B cell (primary cell): ENCODE measurements at regions not wholly inside any gene's neighbourhood (a gene's known extent, or its start where the extent isn't known, plus 50 kb on each side); places are given as distances from the start of the nearest gene placed in this dataset.

ENCODE experiments used
- ATAC-seq: fragments of 200-7000 bp; cut with Tn5 transposase; one replicate; pipeline ENCODE4 v1.10.0; 2021; ENCODE audit warnings: low read depth, mild to moderate bottlenecking, moderate number of reproducible peaks, moderate library complexity
- CTCF ChIA-PET: fragments of 350-600 bp; sonication (Branson Sonifier 250); formaldehyde crosslinking; loops from one replicate; lab custom pipeline; 2021; ENCODE audit warnings: antibody characterized with exemption, inconsistent platforms; lab: Charles Lee
- POLR2A ChIA-PET: fragments of 350-600 bp; sonication (Branson Sonifier 250); formaldehyde crosslinking; loops from one replicate; lab custom pipeline; 2021; ENCODE audit warnings: antibody characterized with exemption; lab: Charles Lee
- DNase-seq: peaks from one replicate; pipeline ENCODE4 v3.0.0; 2013
- H2AFZ ChIP-seq: 2 replicates; pipeline ENCODE4 v1.6.1; 2012; ENCODE audit warnings: mild to moderate bottlenecking, low read depth, low read length; ENCODE audit not compliant: insufficient read depth, poor library complexity, severe bottlenecking
- H3K27ac ChIP-seq, 2 donors: 1 replicate in 1 of 2; 2 replicates in 1 of 2; pipeline ENCODE4 v1.5.1; 2012 to 2013; ENCODE audit warnings: low read length in 2 of 2, mild to moderate bottlenecking in 2 of 2, moderate library complexity in 1 of 2
- H3K27me3 ChIP-seq, 4 experiments: fragments of 200-600 bp in 1 of 4; sonication (generic) in 1 of 4; replicated peaks in 1 of 4; 1 replicate in 2 of 4; 2 replicates in 2 of 4; pipeline versions ENCODE4 v1.6.1 to v1.7.0; 2013 to 2016; ENCODE audit warnings: low read length in 3 of 4, mild to moderate bottlenecking in 2 of 4, mixed read lengths in 1 of 4, moderate library complexity in 1 of 4; ENCODE audit not compliant: insufficient read depth in 4 of 4, control insufficient read depth in 3 of 4; ENCODE audit errors: control extremely low read depth in 1 of 4
- H3K36me3 ChIP-seq, 2 experiments: replicated peaks in 1 of 2; 1 replicate in 1 of 2; 2 replicates in 1 of 2; pipeline versions ENCODE4 v1.6.1 to v1.7.1; 2013; ENCODE audit warnings: low read length in 1 of 2; ENCODE audit not compliant: insufficient read depth in 2 of 2, control insufficient read depth in 1 of 2; ENCODE audit errors: control extremely low read depth in 1 of 2, extremely low read depth in 1 of 2
- H3K4me1 ChIP-seq, 2 donors: fragments of 200-600 bp in 1 of 2; sonication (generic) in 1 of 2; 1 replicate in 1 of 2; 2 replicates in 1 of 2; pipeline versions ENCODE4 v1.5.1 to v1.6.1; 2013 to 2017; ENCODE audit warnings: low read length in 2 of 2; ENCODE audit not compliant: control insufficient read depth in 2 of 2, insufficient read depth in 2 of 2
- H3K4me2 ChIP-seq: replicated peaks from 2 replicates; pipeline ENCODE3; 2012; ENCODE audit warnings: mild to moderate bottlenecking, low read depth, low read length; ENCODE audit not compliant: poor library complexity, severe bottlenecking
- H3K4me3 ChIP-seq, 5 experiments: fragments of 200-600 bp in 1 of 5; sonication (generic) in 1 of 5; 1 replicate in 3 of 5; 2 replicates in 2 of 5; pipeline versions ENCODE4 v1.5.1 to v1.7.0; 2011 to 2016; ENCODE audit warnings: low read length in 4 of 5, mild to moderate bottlenecking in 4 of 5, low read depth in 2 of 5, control low read depth in 1 of 5, moderate library complexity in 1 of 5; ENCODE audit not compliant: insufficient read depth in 1 of 5; ENCODE audit errors: control extremely low read depth in 1 of 5, extremely low read depth in 1 of 5
- H3K79me2 ChIP-seq: fragments of 200-600 bp; sonication (generic); one replicate; pipeline ENCODE4 v1.6.0; 2016; ENCODE audit warnings: low read length; ENCODE audit not compliant: control insufficient read depth, insufficient read depth
- H3K9ac ChIP-seq: fragments of 200-600 bp; sonication (generic); 2 replicates; pipeline ENCODE4 v1.6.1; 2017; ENCODE audit warnings: mild to moderate bottlenecking, low read length, moderate library complexity
- H3K9me3 ChIP-seq, 3 donors: one replicate each; pipeline versions ENCODE4 v1.6.1 to v1.7.1; 2013; ENCODE audit warnings: low read length in 2 of 3; ENCODE audit not compliant: control insufficient read depth in 2 of 3, insufficient read depth in 1 of 3; ENCODE audit errors: control extremely low read depth in 1 of 3
- H4K20me1 ChIP-seq: 2 replicates; pipeline ENCODE4 v1.6.0; 2012; ENCODE audit warnings: mild to moderate bottlenecking, low read length; ENCODE audit not compliant: insufficient read depth, control insufficient read depth, poor library complexity, severe bottlenecking
- H3K27ac Mint-ChIP-seq: one replicate; pipeline ENCODE4 v1.8.0; 2021; ENCODE audit warnings: mixed read lengths
- H3K27me3 Mint-ChIP-seq: one replicate; pipeline ENCODE4 v1.8.0; 2021; ENCODE audit warnings: mixed read lengths
- H3K4me1 Mint-ChIP-seq: one replicate; pipeline ENCODE4 v1.8.0; 2021; ENCODE audit warnings: mixed read lengths
- H3K4me3 Mint-ChIP-seq: one replicate; pipeline ENCODE4 v1.8.0; 2021; ENCODE audit warnings: mixed read lengths
- H3K9me3 Mint-ChIP-seq: one replicate; pipeline ENCODE4 v1.8.0; 2022; ENCODE audit warnings: mixed read lengths; ENCODE audit not compliant: insufficient read depth
- EZH2 ChIP-seq: IDR thresholded peaks from 2 replicates; pipeline ENCODE4 v1.6.1; 2012; ENCODE audit warnings: borderline replicate concordance, low read depth, mild to moderate bottlenecking, moderate library complexity, low read length; ENCODE audit not compliant: insufficient read depth, poor library complexity, severe bottlenecking
- WGBS: methylation state at CpG from one replicate; pipeline ENCODE4 v1.1.5; 2013; ENCODE audit warnings: missing lambda C conversion rate; ENCODE audit not compliant: insufficient coverage; 5-methylcytosine and 5-hydroxymethylcytosine counted together
- intact Hi-C: fragments of 100-400 bp; cut with micrococcal nuclease; formaldehyde crosslinking; loops from one replicate; pipeline ENCODE4 v1.10.0; 2022
- TF ChIP-seq, protein P1 (sequence below): fragments of 200-600 bp; IDR thresholded peaks from one replicate; pipeline ENCODE4 v1.8.0; 2022; ENCODE audit warnings: antibody characterized with exemption, mild to moderate bottlenecking

DNA sequence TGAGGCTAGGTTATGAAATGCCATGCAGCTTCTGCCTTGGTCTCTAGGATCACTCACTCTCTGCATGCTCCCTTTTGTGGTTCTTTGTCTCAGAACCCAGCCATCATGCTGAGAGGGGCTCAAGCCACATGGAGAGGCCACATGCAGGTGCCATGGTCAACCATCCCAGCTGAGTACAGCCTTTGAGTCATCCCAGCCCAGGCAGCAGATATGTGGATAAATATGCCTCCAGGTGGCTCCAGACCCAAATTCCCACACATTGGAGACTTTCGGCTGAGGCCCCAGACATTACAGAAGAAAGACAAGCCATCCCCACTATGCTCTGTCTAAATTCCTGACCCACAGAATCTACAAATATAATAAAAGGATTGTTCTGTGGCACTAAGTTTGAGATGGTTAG, 102.0 kb downstream of the LHX9 start:
- H3K4me3 ChIP-seq, result no peak overlapping the region

DNA sequence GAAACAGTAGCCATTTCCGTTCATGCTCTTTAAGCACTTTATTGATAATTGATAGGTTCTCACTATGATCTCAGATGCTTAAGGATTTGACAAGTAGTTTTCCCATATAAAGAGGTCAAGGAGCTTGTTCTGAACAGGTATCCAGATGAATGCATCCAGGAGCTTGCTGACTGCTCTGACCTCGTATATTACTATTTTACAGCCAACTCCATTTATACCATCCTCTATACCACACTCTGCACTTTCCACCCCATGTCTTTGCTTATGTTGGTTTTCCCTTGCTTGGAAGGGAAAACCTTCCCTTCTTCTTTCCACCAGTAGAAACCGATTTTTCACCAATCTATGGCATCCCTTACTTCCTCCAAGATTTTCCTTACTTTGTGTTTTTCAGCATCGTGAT, 107.2 kb downstream of the LHX9 start:
- H3K27me3 ChIP-seq, result no peaks in the 10 kb centered on the region
- no peak overlapping the region for H2AFZ ChIP-seq
- no peaks in the 10 kb centered on the region for H4K20me1 ChIP-seq
- Mint-ChIP-seq H3K27ac (no peak overlapping the region), H3K27me3 (peaks cover 12% of the 10 kb centered on the region), H3K4me1 (no peaks in the 10 kb centered on the region), H3K4me3 (no peak overlapping the region), H3K9me3 (no peaks in the 10 kb centered on the region)
- ChIA-PET CTCF (no interaction called here), POLR2A (no interaction called here)
- no peaks in the 10 kb centered on the region for H3K79me2 ChIP-seq
- intact Hi-C loops, result no loop called here
- no peaks in the 10 kb centered on the region for H3K4me1 ChIP-seq
- no peak overlapping the region for H3K9ac ChIP-seq
- TF ChIP-seq EZH2, result no peak
- TF ChIP-seq, protein P1, sequence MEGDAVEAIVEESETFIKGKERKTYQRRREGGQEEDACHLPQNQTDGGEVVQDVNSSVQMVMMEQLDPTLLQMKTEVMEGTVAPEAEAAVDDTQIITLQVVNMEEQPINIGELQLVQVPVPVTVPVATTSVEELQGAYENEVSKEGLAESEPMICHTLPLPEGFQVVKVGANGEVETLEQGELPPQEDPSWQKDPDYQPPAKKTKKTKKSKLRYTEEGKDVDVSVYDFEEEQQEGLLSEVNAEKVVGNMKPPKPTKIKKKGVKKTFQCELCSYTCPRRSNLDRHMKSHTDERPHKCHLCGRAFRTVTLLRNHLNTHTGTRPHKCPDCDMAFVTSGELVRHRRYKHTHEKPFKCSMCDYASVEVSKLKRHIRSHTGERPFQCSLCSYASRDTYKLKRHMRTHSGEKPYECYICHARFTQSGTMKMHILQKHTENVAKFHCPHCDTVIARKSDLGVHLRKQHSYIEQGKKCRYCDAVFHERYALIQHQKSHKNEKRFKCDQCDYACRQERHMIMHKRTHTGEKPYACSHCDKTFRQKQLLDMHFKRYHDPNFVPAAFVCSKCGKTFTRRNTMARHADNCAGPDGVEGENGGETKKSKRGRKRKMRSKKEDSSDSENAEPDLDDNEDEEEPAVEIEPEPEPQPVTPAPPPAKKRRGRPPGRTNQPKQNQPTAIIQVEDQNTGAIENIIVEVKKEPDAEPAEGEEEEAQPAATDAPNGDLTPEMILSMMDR, result no peak
- DNase-seq (no peak), ATAC-seq (no peak)
- H3K9me3 ChIP-seq, result no peaks in the 10 kb centered on the region
- no peaks in the 10 kb centered on the region for H3K36me3 ChIP-seq
- WGBS, result no CpG with 5 or more reads among the region's 4 CpGs
- H3K27ac ChIP-seq, result no peak overlapping the region
- H3K4me3 ChIP-seq, result no peak overlapping the region
- H3K4me2 ChIP-seq, result no peak overlapping the region

More for the DNA sequence above, 102.0 kb downstream of the LHX9 start:
- Mint-ChIP-seq H3K4me1 (no peaks in the 10 kb centered on the region), H3K27ac (no peak overlapping the region), H3K9me3 (no peaks in the 10 kb centered on the region), H3K27me3 (peaks cover 4% of the 10 kb centered on the region), H3K4me3 (no peak overlapping the region)
- no peaks in the 10 kb centered on the region for H3K4me1 ChIP-seq
- H2AFZ ChIP-seq, result no peak overlapping the region
- POLR2A ChIA-PET, result no interaction called here
- no peaks in the 10 kb centered on the region for H4K20me1 ChIP-seq
- TF ChIP-seq, protein P1, result no peak
- TF ChIP-seq EZH2, result no peak
- no peaks in the 10 kb centered on the region for H3K27me3 ChIP-seq
- no peaks in the 10 kb centered on the region for H3K36me3 ChIP-seq
- H3K9me3 ChIP-seq, result no peaks in the 10 kb centered on the region
- CTCF ChIA-PET, result no interaction called here
- no peak for DNase-seq
- H3K4me2 ChIP-seq, result no peak overlapping the region
- intact Hi-C loops, result no loop called here
- no peak for ATAC-seq
- no peak overlapping the region for H3K27ac ChIP-seq
- WGBS, result no CpG with 5 or more reads among the region's 1 CpG
- no peaks in the 10 kb centered on the region for H3K79me2 ChIP-seq
- no peak overlapping the region for H3K9ac ChIP-seq
